Nephron progenitor cell (in vitro differentiated cells): ENCODE measurements at regions not wholly inside any gene's neighbourhood (a gene's known extent, or its start where the extent isn't known, plus 50 kb on each side); places are given as distances from the start of the nearest gene placed in this dataset.
"Not testable (repeated sequence)": the region's sequence is repeated elsewhere in the genome, so short reads cannot be mapped to it uniquely, and the experiment has no call there.

Experiments used
- DNase-seq: peaks from one replicate; pipeline ENCODE4 v3.0.0; 2021
- H3K27ac Mint-ChIP-seq: 2 replicates; pipeline ENCODE4 v1.8.0; 2021; ENCODE audit warnings: mild to moderate bottlenecking, moderate library complexity, mixed read lengths
- H3K27me3 Mint-ChIP-seq: 2 replicates; pipeline ENCODE4 v1.8.0; 2021; ENCODE audit warnings: mild to moderate bottlenecking, low read depth, mixed read lengths; ENCODE audit not compliant: poor library complexity
- H3K36me3 Mint-ChIP-seq: 2 replicates; pipeline ENCODE4 v1.8.0; 2021; ENCODE audit warnings: low read depth, mixed read lengths
- H3K4me1 Mint-ChIP-seq: 2 replicates; pipeline ENCODE4 v1.8.0; 2021; ENCODE audit warnings: mixed read lengths
- H3K4me3 Mint-ChIP-seq: 2 replicates; pipeline ENCODE4 v1.8.0; 2021; ENCODE audit warnings: mild to moderate bottlenecking, moderate library complexity, mixed read lengths
- H3K9me3 Mint-ChIP-seq: 2 replicates; pipeline ENCODE4 v1.8.0; 2021; ENCODE audit warnings: mild to moderate bottlenecking, moderate library complexity, mixed read lengths
- TF ChIP-seq, protein P1 (sequence below): fragments of 200-600 bp; sonication (generic); IDR thresholded peaks from 2 replicates; pipeline ENCODE4 v1.5.0; 2021; ENCODE audit warnings: antibody characterized with exemption

DNA sequence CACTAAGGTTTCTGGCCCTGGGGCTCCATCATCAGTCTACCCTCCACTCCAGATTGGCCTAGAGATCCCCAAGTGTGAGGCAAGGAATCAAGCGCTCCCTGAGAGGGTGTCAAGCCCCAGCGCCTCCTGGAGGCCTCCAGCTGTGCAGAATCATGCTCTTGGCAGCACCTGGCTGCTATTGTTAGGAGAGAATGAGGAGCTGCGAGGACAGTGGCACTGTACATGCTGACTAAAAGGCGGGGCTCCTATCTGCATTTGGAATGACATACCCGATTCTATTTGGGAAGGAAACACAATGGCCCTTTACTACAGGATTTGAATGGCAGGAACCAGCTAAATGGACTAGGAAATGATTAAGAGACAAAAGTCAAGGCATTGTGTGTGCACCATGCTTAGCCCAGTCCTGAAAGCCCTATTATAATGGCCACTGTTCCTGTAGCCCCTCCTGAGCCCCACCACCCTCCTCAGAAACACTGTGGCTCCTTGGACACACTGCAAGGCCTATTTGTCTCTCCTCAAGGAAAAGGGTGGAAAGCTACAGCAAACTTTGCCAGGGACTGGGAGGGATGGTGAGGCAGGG is 106.1 kb downstream of the KBTBD2 start:
- H3K36me3 Mint-ChIP-seq, H3K4me1 Mint-ChIP-seq: not testable (repeated sequence)
- H3K9me3 Mint-ChIP-seq = peaks cover 24% of the 10 kb centered on the region

DNA sequence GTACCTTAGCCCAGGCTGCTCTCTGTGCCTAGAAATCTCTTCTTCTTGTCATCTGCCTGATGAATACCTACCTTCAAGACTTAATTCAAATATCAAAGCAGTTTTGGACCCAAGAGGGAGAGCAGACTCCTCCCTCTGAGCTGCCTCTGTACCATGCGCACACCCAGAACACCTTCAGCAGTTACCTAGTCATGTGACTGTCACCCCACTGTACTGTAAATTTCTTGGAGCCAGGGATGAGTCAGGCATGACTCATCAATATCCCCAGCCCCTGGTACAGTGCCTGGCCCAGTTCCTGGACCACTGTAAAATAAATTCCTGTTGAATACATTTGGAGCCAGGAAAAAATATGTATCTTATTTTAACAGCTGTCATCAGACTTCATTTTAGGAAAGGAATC is 111.7 kb downstream of the KBTBD2 start:
- H3K27ac Mint-ChIP-seq, H3K27me3 Mint-ChIP-seq, H3K36me3 Mint-ChIP-seq, H3K4me3 Mint-ChIP-seq, DNase-seq: not testable (repeated sequence)
- H3K9me3 Mint-ChIP-seq = peaks cover 26% of the 10 kb centered on the region
- peaks cover 13% of the 10 kb centered on the region for H3K4me1 Mint-ChIP-seq

More for the DNA sequence above, 106.1 kb downstream of the KBTBD2 start:
- DNase-seq, H3K4me3 Mint-ChIP-seq, H3K27me3 Mint-ChIP-seq, H3K27ac Mint-ChIP-seq: not testable (repeated sequence)

DNA sequence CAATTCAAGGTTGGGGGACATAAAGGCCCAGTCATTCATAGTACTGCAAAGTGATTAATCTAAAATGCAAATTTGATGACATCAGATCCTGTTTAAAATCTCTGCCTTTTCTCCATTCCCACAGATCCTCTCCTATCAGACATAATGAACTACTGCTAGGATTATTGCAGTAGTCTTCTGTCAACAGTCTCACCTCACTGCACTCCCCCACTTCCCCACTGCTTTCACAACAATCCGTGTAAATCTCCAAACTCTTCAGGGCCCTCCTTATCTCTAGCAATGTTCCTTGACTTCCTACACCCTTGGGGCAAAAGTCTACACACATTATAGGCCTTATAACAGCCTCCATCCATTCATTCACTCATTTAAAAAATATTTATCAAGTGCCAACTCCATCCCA is 112.4 kb downstream of the KBTBD2 start:
- peaks cover 1% of the 10 kb centered on the region for H3K27me3 Mint-ChIP-seq
- no peak for DNase-seq
- peaks cover 8% of the 10 kb centered on the region for H3K4me1 Mint-ChIP-seq
- peaks cover 10% of the 10 kb centered on the region for H3K36me3 Mint-ChIP-seq
- peak overlapping the region; percentile 4 for H3K27ac Mint-ChIP-seq
- TF ChIP-seq, protein P1, sequence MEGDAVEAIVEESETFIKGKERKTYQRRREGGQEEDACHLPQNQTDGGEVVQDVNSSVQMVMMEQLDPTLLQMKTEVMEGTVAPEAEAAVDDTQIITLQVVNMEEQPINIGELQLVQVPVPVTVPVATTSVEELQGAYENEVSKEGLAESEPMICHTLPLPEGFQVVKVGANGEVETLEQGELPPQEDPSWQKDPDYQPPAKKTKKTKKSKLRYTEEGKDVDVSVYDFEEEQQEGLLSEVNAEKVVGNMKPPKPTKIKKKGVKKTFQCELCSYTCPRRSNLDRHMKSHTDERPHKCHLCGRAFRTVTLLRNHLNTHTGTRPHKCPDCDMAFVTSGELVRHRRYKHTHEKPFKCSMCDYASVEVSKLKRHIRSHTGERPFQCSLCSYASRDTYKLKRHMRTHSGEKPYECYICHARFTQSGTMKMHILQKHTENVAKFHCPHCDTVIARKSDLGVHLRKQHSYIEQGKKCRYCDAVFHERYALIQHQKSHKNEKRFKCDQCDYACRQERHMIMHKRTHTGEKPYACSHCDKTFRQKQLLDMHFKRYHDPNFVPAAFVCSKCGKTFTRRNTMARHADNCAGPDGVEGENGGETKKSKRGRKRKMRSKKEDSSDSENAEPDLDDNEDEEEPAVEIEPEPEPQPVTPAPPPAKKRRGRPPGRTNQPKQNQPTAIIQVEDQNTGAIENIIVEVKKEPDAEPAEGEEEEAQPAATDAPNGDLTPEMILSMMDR = no peak
- peaks cover 26% of the 10 kb centered on the region for H3K9me3 Mint-ChIP-seq
- no peak overlapping the region for H3K4me3 Mint-ChIP-seq

DNA sequence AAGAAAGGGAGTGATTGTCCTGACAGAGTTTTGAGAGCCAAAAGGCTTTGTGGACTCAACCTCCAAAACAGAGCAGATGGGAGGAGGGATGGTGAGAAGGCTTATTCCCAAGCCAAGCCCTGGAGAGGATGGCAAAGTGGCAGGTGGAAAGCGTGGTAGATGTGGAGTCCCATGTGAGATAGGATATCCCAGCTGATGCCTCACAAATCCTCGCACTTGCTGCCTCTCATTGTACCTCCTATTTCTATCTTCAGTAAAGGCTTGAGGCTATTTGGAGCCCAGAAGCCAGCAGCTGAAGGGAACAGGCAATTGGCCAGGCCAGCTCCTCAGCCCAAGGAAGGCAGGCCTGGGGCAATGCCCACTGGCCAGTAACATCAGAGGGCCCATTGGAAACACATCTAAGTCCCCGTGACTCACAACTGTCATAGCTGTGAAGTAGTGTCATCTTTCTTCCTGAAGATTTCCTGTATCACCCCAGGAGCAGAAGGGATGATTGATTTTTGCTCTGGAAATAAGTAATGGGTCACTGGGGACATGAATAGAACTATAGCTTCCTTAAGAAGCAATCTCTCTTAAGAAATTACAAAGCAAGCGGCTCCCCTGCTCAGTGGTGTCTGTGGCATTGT is 114.4 kb downstream of the KBTBD2 start:
- DNase-seq, H3K27me3 Mint-ChIP-seq, H3K4me3 Mint-ChIP-seq, H3K4me1 Mint-ChIP-seq, H3K27ac Mint-ChIP-seq: not testable (repeated sequence)
- H3K9me3 Mint-ChIP-seq = peaks cover 27% of the 10 kb centered on the region
- H3K36me3 Mint-ChIP-seq = peaks cover 16% of the 10 kb centered on the region

DNA sequence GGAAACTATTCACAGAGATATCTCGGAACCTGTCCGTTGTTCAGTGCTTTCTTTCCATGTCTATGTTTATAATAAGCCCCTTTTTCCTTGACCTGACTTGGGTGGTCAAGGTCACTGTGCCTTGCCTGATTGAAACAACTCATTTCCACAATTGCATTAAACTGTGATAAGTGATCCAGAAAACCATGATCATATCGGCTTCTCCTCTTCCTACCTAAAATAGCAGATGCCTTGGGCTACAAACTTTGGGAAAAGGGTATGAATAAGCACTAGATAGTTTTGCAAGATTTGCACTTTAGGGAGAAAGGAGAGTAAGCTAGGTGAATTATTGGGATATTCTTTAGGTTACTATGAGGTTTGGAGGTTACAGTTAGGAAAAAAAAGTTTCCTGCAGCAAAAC is 115.2 kb downstream of the KBTBD2 start:
- H3K27ac Mint-ChIP-seq, DNase-seq, H3K27me3 Mint-ChIP-seq, H3K4me1 Mint-ChIP-seq, H3K4me3 Mint-ChIP-seq: not testable (repeated sequence)
- H3K9me3 Mint-ChIP-seq = peaks cover 28% of the 10 kb centered on the region
- H3K36me3 Mint-ChIP-seq = peaks cover 24% of the 10 kb centered on the region

DNA sequence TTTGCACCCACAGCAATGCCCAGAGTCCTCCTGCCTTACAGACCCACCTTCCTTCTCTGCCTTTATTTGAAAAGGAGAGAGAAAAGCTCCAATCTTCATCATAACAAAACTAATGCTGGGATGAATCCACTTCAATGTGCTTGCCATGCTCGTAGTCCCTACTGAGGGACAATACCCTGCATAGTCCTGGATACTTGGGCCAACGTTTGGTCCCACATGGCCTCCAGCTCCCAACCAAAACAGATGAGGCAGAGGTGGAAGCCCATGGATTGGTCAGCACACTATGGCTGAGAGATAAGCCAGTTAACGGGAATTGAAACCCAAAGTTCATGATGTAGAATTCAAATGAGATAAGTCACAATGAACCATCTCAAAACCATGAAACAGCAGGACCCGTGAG is 115.8 kb downstream of the KBTBD2 start:
- peaks cover 22% of the 10 kb centered on the region for H3K36me3 Mint-ChIP-seq
- not testable (repeated sequence) for H3K27me3 Mint-ChIP-seq, DNase-seq, H3K27ac Mint-ChIP-seq, H3K4me3 Mint-ChIP-seq, H3K4me1 Mint-ChIP-seq
- H3K9me3 Mint-ChIP-seq = peaks cover 26% of the 10 kb centered on the region

DNA sequence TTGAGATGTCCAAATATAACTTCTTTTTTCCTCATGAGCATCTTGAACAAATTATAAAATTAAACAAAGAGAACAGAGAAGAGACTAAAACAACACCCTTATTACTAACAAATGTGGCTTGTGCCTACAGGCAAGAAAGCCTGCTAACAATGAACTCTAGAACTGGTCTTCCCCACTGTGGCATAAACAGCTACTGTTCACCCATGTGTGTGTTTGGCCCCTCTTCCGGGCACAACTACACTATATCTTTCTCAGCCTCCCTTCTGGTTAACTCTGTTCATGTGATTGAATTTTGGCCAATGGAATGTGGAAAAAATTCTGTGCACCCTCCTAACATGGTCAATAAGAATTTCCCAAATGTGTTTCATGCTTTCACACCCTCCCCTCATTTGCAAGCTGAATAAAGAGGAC is 117.0 kb downstream of the KBTBD2 start:
- peaks cover 8% of the 10 kb centered on the region for H3K4me1 Mint-ChIP-seq
- H3K9me3 Mint-ChIP-seq = peaks cover 24% of the 10 kb centered on the region
- H3K36me3 Mint-ChIP-seq = peaks cover 22% of the 10 kb centered on the region
- H3K27ac Mint-ChIP-seq = no peak overlapping the region
- TF ChIP-seq, protein P1 = no peak
- H3K27me3 Mint-ChIP-seq = peaks cover 3% of the 10 kb centered on the region
- DNase-seq = no peak
- no peak overlapping the region for H3K4me3 Mint-ChIP-seq

DNA sequence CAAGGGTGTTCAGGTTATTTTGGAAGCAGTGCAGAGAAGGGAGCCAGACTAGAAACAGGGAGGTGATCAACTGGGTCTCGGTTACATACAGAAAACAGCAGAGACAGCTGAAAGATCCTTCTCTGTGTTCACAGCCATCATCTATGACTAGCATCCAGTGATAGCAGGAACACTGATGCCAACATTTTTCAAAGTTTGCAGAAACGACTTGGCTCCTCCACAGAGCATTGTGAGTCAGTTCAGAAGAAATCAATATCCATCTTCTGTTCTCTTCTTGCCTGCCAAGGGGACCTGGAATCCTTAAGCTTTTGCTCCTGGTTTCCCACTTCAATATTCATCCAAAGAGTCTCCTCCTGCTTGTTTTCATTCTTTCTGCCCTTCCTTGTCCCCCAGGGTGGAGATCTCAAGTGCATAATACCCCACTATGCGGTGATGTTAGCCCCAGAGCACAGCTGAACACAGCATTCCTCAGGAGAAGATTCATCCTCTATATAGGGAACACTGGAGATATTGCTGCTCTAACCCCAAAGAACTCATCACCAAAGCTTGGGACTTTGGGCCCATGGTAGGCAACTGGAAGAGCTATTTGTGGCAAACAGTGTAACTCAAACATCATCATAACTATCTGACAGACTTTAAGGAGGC is 122.6 kb downstream of the KBTBD2 start:
- Mint-ChIP-seq H3K36me3 (peaks cover 44% of the 10 kb centered on the region), H3K9me3 (peaks cover 46% of the 10 kb centered on the region)
- not testable (repeated sequence) for H3K4me3 Mint-ChIP-seq, H3K27ac Mint-ChIP-seq, H3K4me1 Mint-ChIP-seq, DNase-seq, H3K27me3 Mint-ChIP-seq

DNA sequence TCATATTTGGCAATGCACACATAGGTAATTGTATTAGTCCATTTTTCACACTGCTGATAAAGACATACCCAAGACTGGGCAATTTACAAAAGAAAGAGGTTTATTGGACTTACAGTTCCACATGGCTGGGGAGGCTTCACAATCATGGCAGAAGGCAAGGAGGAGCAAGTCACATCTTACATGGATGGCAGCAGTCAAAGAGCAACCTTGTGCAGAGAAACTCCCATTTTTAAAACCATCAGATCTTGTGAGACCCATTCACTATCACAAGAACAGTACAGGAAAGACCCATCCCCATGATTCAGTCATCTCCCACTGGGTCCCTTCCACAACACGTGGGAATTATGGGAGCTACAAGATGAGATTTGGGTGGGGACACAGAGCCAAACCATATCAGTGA is 123.2 kb downstream of the KBTBD2 start:
- H3K9me3 Mint-ChIP-seq = peaks cover 46% of the 10 kb centered on the region
- H3K4me1 Mint-ChIP-seq, H3K27ac Mint-ChIP-seq, H3K4me3 Mint-ChIP-seq, DNase-seq: not testable (repeated sequence)
- H3K27me3 Mint-ChIP-seq = peaks cover 11% of the 10 kb centered on the region
- H3K36me3 Mint-ChIP-seq = peaks cover 44% of the 10 kb centered on the region
